Fibroblast of lung (primary cell): ENCODE measurements at regions not wholly inside any gene's neighbourhood (a gene's known extent, or its start where the extent isn't known, plus 50 kb on each side); places are given as distances from the start of the nearest gene placed in this dataset.
"Not testable (repeated sequence)": the region's sequence is repeated elsewhere in the genome, so short reads cannot be mapped to it uniquely, and the experiment has no call there.

Source experiments
- DNase-seq, 2 donors: peaks; one replicate each; pipeline versions ENCODE4 v3.0.0 to v3.0.0-alpha.2; 2010; ENCODE audit warnings: low read depth in 2 of 2
- H2AFZ ChIP-seq: 2 replicates; pipeline ENCODE4 v1.5.1; 2012; ENCODE audit warnings: low read length, control low read depth, inconsistent platforms
- H3K27ac ChIP-seq: 2 replicates; pipeline ENCODE4 v1.5.1; 2011; ENCODE audit warnings: low read length, control low read depth; ENCODE audit not compliant: insufficient read depth
- H3K27me3 ChIP-seq: 2 replicates; pipeline ENCODE4 v1.5.1; 2011; ENCODE audit warnings: mild to moderate bottlenecking, low read length; ENCODE audit not compliant: control insufficient read depth, insufficient read depth
- H3K36me3 ChIP-seq: 2 replicates; pipeline ENCODE4 v1.5.1; 2011; ENCODE audit warnings: low read length; ENCODE audit not compliant: control insufficient read depth, insufficient read depth
- H3K4me1 ChIP-seq: 2 replicates; pipeline ENCODE4 v1.5.1; 2011; ENCODE audit warnings: low read length; ENCODE audit not compliant: control insufficient read depth, insufficient read depth; ENCODE audit errors: extremely low read depth
- H3K4me2 ChIP-seq: 2 replicates; pipeline ENCODE4 v1.5.1; 2011; ENCODE audit warnings: low read length, control low read depth; ENCODE audit not compliant: insufficient read depth; ENCODE audit errors: extremely low read depth
- H3K4me3 ChIP-seq, 4 experiments: fragments of 200-600 bp in 1 of 4; sonication (generic) in 1 of 4; replicated peaks in 1 of 4; 2 replicates each; pipeline ENCODE4 v1.5.1; 2011 to 2016; ENCODE audit warnings: low read length in 4 of 4, low read depth in 3 of 4, mild to moderate bottlenecking in 3 of 4, control low read depth in 2 of 4, inconsistent platforms in 1 of 4, mixed read lengths in 1 of 4; ENCODE audit not compliant: insufficient read depth in 1 of 4; ENCODE audit errors: control extremely low read depth in 1 of 4
- H3K79me2 ChIP-seq: 2 replicates; pipeline ENCODE4 v1.5.1; 2012; ENCODE audit warnings: mild to moderate bottlenecking, low read length, inconsistent platforms; ENCODE audit not compliant: control insufficient read depth, insufficient read depth
- H3K9ac ChIP-seq: 2 replicates; pipeline ENCODE4 v1.5.1; 2011; ENCODE audit warnings: mild to moderate bottlenecking, low read length, control low read depth; ENCODE audit not compliant: insufficient read depth
- H3K9me3 ChIP-seq: 2 replicates; pipeline ENCODE4 v1.5.1; 2012; ENCODE audit warnings: low read depth, low read length; ENCODE audit not compliant: control insufficient read depth, insufficient read depth
- H4K20me1 ChIP-seq: 2 replicates; pipeline ENCODE4 v1.5.1; 2011; ENCODE audit warnings: low read length; ENCODE audit not compliant: control insufficient read depth, insufficient read depth; ENCODE audit errors: extremely low read depth
- EZH2 ChIP-seq: IDR thresholded peaks from 2 replicates; pipeline ENCODE4 v1.5.1; 2012; ENCODE audit warnings: low read length, control low read depth, mild to moderate bottlenecking; ENCODE audit errors: missing control alignments
- TF ChIP-seq, protein P1 (sequence below), 2 donors: IDR thresholded peaks in 1 of 2; conservative IDR thresholded peaks in 1 of 2; 1 replicate in 1 of 2; 2 replicates in 1 of 2; pipeline ENCODE4 v1.5.1; 2011 to 2012; ENCODE audit warnings: low read length in 2 of 2, control low read depth in 1 of 2, inconsistent platforms in 1 of 2, low read depth in 1 of 2, mild to moderate bottlenecking in 1 of 2

DNA sequence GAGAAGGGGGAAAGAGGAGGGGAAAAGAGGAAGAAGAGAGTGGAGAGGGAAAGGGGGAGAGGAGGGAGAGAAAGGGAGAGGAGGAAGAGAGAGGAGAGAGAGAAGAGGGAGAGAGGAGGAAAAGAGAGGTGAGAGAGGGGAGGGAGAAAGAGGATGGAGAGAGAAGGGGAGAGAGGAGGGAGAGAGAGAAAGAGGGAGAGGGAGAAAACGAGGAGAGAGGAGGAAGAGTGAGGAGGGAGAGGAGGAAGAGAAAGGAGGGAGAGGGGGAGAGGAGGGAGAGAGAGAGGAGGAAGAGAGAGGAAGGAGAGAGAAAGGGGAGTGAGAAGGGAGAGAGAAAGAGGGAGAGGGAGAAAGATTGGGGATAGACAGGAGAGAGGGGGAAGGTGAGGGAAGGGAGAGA, 197.6 kb upstream of the FOXK1 start:
- Histone ChIP-seq H3K27me3 (no peaks in the 10 kb centered on the region), H2AFZ (no peak overlapping the region), H4K20me1 (no peaks in the 10 kb centered on the region), H3K27ac (no peak overlapping the region), H3K4me2 (no peak overlapping the region), H3K36me3 (no peaks in the 10 kb centered on the region), H3K4me3 (no peak overlapping the region), H3K4me1 (no peaks in the 10 kb centered on the region), H3K9ac (no peak overlapping the region), H3K79me2 (no peaks in the 10 kb centered on the region), H3K9me3 (no peaks in the 10 kb centered on the region)
- no peak for DNase-seq
- TF ChIP-seq EZH2: no peak
- TF ChIP-seq, protein P1, sequence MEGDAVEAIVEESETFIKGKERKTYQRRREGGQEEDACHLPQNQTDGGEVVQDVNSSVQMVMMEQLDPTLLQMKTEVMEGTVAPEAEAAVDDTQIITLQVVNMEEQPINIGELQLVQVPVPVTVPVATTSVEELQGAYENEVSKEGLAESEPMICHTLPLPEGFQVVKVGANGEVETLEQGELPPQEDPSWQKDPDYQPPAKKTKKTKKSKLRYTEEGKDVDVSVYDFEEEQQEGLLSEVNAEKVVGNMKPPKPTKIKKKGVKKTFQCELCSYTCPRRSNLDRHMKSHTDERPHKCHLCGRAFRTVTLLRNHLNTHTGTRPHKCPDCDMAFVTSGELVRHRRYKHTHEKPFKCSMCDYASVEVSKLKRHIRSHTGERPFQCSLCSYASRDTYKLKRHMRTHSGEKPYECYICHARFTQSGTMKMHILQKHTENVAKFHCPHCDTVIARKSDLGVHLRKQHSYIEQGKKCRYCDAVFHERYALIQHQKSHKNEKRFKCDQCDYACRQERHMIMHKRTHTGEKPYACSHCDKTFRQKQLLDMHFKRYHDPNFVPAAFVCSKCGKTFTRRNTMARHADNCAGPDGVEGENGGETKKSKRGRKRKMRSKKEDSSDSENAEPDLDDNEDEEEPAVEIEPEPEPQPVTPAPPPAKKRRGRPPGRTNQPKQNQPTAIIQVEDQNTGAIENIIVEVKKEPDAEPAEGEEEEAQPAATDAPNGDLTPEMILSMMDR (conservative IDR thresholded peaks at IDR 0.05 in 1 of 2, IDR thresholded peaks at IDR 0.05 in 1 of 2; ENCODE audit: low read depth in 1 of 2, low read length in 2 of 2): no peak

DNA sequence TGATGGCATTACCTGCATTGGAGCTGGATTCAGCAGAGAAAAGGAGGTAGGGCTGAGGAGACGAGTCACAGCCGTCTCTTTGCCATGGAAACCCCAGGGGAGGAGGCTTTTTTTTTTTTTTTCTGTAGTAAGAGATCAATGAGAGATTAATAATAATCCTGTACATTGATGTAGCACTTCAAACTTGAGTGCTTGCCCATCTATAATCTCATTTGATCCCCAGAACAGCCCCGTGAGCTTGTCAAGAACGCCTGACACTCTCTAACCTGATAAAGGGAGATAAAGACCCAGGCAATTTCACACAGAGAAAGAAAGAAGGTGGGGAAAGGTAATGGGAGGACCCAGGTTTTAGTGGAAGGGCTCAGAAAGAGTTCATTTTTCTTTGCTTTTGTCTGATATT, 195.2 kb upstream of the FOXK1 start:
- no peak overlapping the region for H3K4me2 ChIP-seq
- H4K20me1 ChIP-seq: no peaks in the 10 kb centered on the region
- no peak overlapping the region for H3K27ac ChIP-seq
- no peak for DNase-seq
- no peaks in the 10 kb centered on the region for H3K9me3 ChIP-seq
- H2AFZ ChIP-seq: no peak overlapping the region
- H3K4me1 ChIP-seq: no peaks in the 10 kb centered on the region
- no peaks in the 10 kb centered on the region for H3K27me3 ChIP-seq
- H3K4me3 ChIP-seq: no peak overlapping the region
- TF ChIP-seq, protein P1 (conservative IDR thresholded peaks at IDR 0.05 in 1 of 2, IDR thresholded peaks at IDR 0.05 in 1 of 2; ENCODE audit: low read depth in 1 of 2, low read length in 2 of 2): no peak
- TF ChIP-seq EZH2: no peak
- no peaks in the 10 kb centered on the region for H3K79me2 ChIP-seq
- no peak overlapping the region for H3K9ac ChIP-seq
- H3K36me3 ChIP-seq: no peaks in the 10 kb centered on the region

DNA sequence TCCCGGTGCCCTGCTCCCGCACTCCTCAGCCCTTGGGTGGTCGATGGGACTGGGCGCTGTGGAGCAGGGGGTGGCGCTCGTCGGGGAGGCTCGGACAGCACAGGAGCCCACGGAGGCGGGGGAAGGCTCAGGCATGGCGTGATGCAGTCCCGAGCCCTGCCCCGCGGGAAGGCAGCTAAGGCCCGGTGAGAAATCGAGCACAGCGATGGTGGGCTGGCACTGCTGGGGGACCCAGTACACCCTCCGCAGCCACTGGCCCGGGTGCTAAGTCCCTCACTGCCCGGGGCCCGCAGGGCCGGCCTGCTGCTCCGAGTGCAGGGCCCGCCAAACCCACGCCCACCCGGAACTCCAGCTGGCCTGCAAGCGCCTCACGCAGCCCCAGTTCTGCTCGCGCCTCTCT, 185.2 kb upstream of the FOXK1 start:
- H3K79me2 ChIP-seq, H3K27ac ChIP-seq, H3K36me3 ChIP-seq, H3K27me3 ChIP-seq, H2AFZ ChIP-seq, H3K9me3 ChIP-seq, H3K4me1 ChIP-seq, DNase-seq, H3K4me3 ChIP-seq, H3K9ac ChIP-seq, H3K4me2 ChIP-seq, H4K20me1 ChIP-seq: not testable (repeated sequence)

DNA sequence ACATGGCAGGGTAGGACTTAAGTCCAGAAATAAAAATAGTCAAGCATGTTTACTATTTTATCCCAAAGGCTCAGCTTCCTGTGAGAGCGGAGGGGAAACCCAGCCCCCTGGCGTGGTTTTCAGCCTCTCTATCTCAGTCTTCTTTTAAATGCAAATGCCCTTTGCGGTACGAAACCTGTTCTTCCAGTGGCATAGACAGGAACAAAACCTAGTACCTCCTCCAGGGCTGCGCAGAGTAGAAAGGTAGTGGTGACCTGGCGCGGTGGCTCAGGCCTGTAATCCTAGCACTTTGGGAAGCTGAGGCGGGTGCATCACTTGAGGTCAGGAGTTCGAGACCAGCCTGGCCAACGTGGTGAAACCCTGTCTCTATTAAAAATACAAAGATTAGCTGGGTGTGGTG, 181.3 kb upstream of the FOXK1 start:
- Histone ChIP-seq H3K9ac (no peak overlapping the region), H3K9me3 (no peaks in the 10 kb centered on the region), H4K20me1 (no peaks in the 10 kb centered on the region), H3K27me3 (no peaks in the 10 kb centered on the region), H3K36me3 (no peaks in the 10 kb centered on the region), H3K27ac (no peak overlapping the region), H3K4me3 (no peak overlapping the region), H2AFZ (no peak overlapping the region), H3K79me2 (no peaks in the 10 kb centered on the region), H3K4me1 (no peaks in the 10 kb centered on the region), H3K4me2 (no peak overlapping the region)
- DNase-seq: no peak
- no peak for TF ChIP-seq EZH2
- TF ChIP-seq, protein P1 (conservative IDR thresholded peaks at IDR 0.05 in 1 of 2, IDR thresholded peaks at IDR 0.05 in 1 of 2; ENCODE audit: low read depth in 1 of 2, low read length in 2 of 2): no peak

DNA sequence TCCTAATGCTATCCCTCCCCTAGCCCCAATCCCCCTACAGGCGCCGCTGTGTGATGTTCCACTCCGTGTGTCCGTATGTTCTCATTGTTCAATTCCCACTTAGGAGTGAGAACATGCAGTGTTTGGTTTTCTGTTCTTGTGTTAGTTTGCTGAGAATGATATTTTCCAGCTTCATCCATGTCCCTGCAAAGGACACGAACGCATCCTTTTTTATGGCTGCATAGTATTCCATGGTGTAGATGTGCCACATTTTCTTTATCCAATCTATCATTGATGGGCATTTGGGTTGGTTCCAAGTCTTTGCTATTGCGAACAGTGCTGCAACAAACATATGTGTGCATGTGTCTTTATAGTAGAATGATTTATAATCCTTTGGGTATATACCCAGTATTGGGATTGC, 174.2 kb upstream of the FOXK1 start:
- H3K27me3 ChIP-seq, H3K4me3 ChIP-seq, H3K9me3 ChIP-seq, H3K9ac ChIP-seq, H4K20me1 ChIP-seq, H3K79me2 ChIP-seq, H3K4me1 ChIP-seq, DNase-seq, H3K4me2 ChIP-seq, H3K36me3 ChIP-seq, H2AFZ ChIP-seq, H3K27ac ChIP-seq: not testable (repeated sequence)
